HG02870 (cell line): ENCODE measurements at regions not wholly inside any gene's neighbourhood (a gene's known extent, or its start where the extent isn't known, plus 50 kb on each side); places are given as distances from the start of the nearest gene placed in this dataset.
"Not testable (repeated sequence)": the region's sequence is repeated elsewhere in the genome, so short reads cannot be mapped to it uniquely, and the experiment has no call there.

Source experiments
- ATAC-seq: cut with Tn5 transposase; IDR thresholded peaks from one replicate; pipeline ENCODE4 v1.9.1; 2021; ENCODE audit warnings: mild to moderate bottlenecking, moderate library complexity; ENCODE audit not compliant: unreplicated experiment

- no peak for ATAC-seq
These were observed 89.8 kb upstream of the ANK3 start for GRCh38 chr10:60479305-60480020.

- no peak for ATAC-seq
These were observed 86.8 kb upstream of the ANK3 start for GRCh38 chr10:60476451-60476850.

- ATAC-seq = no peak
These were observed 83.9 kb upstream of the ANK3 start for GRCh38 chr10:60473557-60473956.

GRCh38 chr10:60470091-60470490, 80.4 kb upstream of the ANK3 start:
- ATAC-seq = no peak

GRCh38 chr10:60469147-60469546, 79.5 kb upstream of the ANK3 start:
- not testable (repeated sequence) for ATAC-seq

- no peak for ATAC-seq
These were observed 77.5 kb upstream of the ANK3 start for GRCh38 chr10:60467202-60467546.

GRCh38 chr10:60466267-60467201, 76.9 kb upstream of the ANK3 start:
- no peak for ATAC-seq

GRCh38 chr10:60465801-60466200, 76.1 kb upstream of the ANK3 start:
- ATAC-seq = no peak

GRCh38 chr10:60464659-60465058, 75.0 kb upstream of the ANK3 start:
- ATAC-seq = no peak

- no peak for ATAC-seq
These were observed 74.1 kb upstream of the ANK3 start for GRCh38 chr10:60463746-60464145.

- ATAC-seq = no peak
These were observed 72.0 kb upstream of the ANK3 start for GRCh38 chr10:60461688-60462087.

- no peak for ATAC-seq
These were observed 70.2 kb upstream of the ANK3 start for GRCh38 chr10:60459701-60460457.

GRCh38 chr10:60456053-60456452, 66.4 kb upstream of the ANK3 start:
- ATAC-seq = no peak

GRCh38 chr10:60454336-60454735, 64.7 kb upstream of the ANK3 start:
- ATAC-seq = no peak

GRCh38 chr10:60453036-60453435, 63.4 kb upstream of the ANK3 start:
- ATAC-seq = no peak

- no peak for ATAC-seq
These were observed 60.6 kb upstream of the ANK3 start for GRCh38 chr10:60450291-60450690.

- no peak for ATAC-seq
These were observed 58.6 kb upstream of the ANK3 start for GRCh38 chr10:60448246-60448645.

- no peak for ATAC-seq
These were observed 57.2 kb upstream of the ANK3 start for GRCh38 chr10:60446851-60447250.

- ATAC-seq = no peak
These were observed 56.6 kb upstream of the ANK3 start for GRCh38 chr10:60446070-60446833.

GRCh38 chr10:60444494-60445064, 54.9 kb upstream of the ANK3 start:
- ATAC-seq = no peak
